ENCODE measurements at regions not wholly inside any gene's neighbourhood (a gene's known extent, or its start where the extent isn't known, plus 50 kb on each side); places are given as distances from the start of the nearest gene placed in this dataset.
"Not testable (repeated sequence)": the region's sequence is repeated elsewhere in the genome, so short reads cannot be mapped to it uniquely, and the experiment has no call there.

DNA sequence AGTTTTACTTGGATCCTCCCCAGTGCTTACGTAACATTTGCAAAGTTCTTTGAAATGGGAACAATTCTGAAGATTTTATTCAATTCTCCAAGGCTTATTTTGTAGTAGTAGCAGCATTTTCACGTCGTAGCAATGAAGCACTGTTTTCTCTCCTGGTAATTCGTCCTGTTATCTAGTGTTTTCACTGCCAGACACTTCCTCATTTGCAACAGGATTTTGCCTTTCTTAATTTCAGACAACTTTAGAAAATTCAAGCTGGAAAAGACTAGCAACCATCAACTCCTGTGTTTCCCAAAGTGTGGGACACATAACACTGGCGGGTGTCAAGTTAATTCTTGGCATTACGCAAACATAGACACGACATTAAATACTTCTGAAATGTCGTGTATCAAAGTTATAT is 131.6 kb downstream of the CHD9NB start:
- H3K36me3 Mint-ChIP-seq (ENCODE audit: low read depth): no peaks in the 10 kb centered on the region
- H3K27me3 Mint-ChIP-seq: peaks cover 20% of the 10 kb centered on the region
- H3K4me3 Mint-ChIP-seq: no peak overlapping the region
- DNase-seq: no peak
- peaks cover 4% of the 10 kb centered on the region for H3K9me3 Mint-ChIP-seq
- no peak overlapping the region for H3K27ac Mint-ChIP-seq
- H3K4me1 Mint-ChIP-seq (ENCODE audit: low read depth): peaks cover 6% of the 10 kb centered on the region

GRCh38 chr16:52920331-52920730 is 132.4 kb downstream of the CHD9NB start:
- Mint-ChIP-seq H3K9me3 (peaks cover 4% of the 10 kb centered on the region), H3K4me3 (no peak overlapping the region), H3K27ac (no peak overlapping the region), H3K36me3 (ENCODE audit: low read depth) (no peaks in the 10 kb centered on the region), H3K27me3 (peaks cover 21% of the 10 kb centered on the region), H3K4me1 (ENCODE audit: low read depth) (peaks cover 6% of the 10 kb centered on the region)
- DNase-seq: no peak

DNA sequence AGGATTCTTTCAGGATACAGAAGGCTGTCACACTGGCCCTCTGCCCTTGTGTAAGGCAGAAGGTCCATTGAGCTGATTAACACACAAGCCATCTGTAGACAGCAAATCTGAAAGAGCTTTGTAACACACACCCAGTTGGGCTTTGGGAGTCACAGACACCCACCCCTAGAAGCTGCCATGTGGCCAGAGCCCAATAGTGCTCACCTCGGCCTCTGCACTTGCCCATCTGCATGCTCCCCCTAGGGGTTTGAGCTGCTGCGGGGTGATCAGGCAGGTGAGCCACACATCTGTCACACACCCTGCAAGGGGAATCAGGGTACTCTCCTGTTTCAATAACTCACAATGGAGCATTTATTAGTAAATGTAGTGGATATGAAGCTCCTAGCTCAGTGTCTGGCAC is 138.3 kb downstream of the CHD9NB start:
- Mint-ChIP-seq H3K9me3 (no peaks in the 10 kb centered on the region), H3K4me3 (no peak overlapping the region), H3K4me1 (ENCODE audit: low read depth) (no peaks in the 10 kb centered on the region), H3K27me3 (peaks cover 3% of the 10 kb centered on the region), H3K36me3 (ENCODE audit: low read depth) (no peaks in the 10 kb centered on the region), H3K27ac (no peak overlapping the region)
- no peak for DNase-seq

GRCh38 chr16:52912565-52913173 is 140.0 kb downstream of the CHD9NB start:
- peak; percentile 32 for DNase-seq
- Mint-ChIP-seq H3K27ac (no peak overlapping the region), H3K27me3 (peaks cover 3% of the 10 kb centered on the region), H3K4me3 (no peak overlapping the region), H3K4me1 (ENCODE audit: low read depth) (no peaks in the 10 kb centered on the region), H3K9me3 (no peaks in the 10 kb centered on the region), H3K36me3 (ENCODE audit: low read depth) (no peaks in the 10 kb centered on the region)

GRCh38 chr16:52908057-52908456 is 144.6 kb downstream of the CHD9NB start:
- H3K36me3 Mint-ChIP-seq (ENCODE audit: low read depth); H3K27me3 Mint-ChIP-seq; H3K4me3 Mint-ChIP-seq; H3K9me3 Mint-ChIP-seq; H3K27ac Mint-ChIP-seq; H3K4me1 Mint-ChIP-seq (ENCODE audit: low read depth); DNase-seq: not testable (repeated sequence)

- Mint-ChIP-seq H3K27ac (no peak overlapping the region), H3K4me3 (no peak overlapping the region), H3K9me3 (peaks cover 6% of the 10 kb centered on the region), H3K4me1 (ENCODE audit: low read depth) (no peaks in the 10 kb centered on the region), H3K36me3 (ENCODE audit: low read depth) (no peaks in the 10 kb centered on the region), H3K27me3 (no peaks in the 10 kb centered on the region)
- DNase-seq: no peak
These were observed 146.4 kb downstream of the CHD9NB start for GRCh38 chr16:52906281-52906680.

DNA sequence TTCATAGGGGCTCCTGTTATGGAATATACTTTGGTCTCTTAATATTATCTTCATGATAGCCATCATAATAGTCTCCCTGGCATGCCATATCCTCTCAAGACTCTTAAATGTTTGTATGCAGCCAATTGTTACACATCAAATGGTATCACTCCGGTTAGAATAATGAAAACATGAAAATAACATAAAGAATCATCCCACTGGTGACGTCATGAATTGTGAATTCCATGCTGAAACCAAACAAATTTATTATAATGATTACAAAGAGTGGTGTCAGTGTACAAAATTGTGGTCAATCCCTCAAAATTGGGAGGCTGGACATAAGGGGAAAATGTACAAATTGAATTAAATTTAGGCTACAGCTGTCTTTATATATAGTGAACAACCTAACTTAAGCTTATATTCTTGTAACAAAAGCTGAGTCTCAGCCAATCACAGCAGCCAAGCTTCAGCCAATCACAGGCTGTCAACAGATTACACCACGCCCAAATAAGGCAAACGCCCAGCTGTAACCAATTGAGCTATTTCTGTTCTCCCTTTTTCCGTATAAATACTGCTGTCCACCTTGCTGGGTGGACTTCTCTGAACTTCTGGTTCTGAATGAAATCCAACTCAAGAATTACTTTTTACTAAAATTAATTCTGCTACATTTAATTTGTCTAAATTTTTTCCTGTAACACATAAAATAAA is 156.1 kb downstream of the CHD9NB start:
- Mint-ChIP-seq H3K9me3 (peaks cover 3% of the 10 kb centered on the region), H3K36me3 (ENCODE audit: low read depth) (no peaks in the 10 kb centered on the region), H3K27me3 (no peaks in the 10 kb centered on the region), H3K4me1 (ENCODE audit: low read depth) (no peaks in the 10 kb centered on the region), H3K4me3 (no peak overlapping the region), H3K27ac (no peak overlapping the region)
- DNase-seq: no peak

GRCh38 chr16:52874042-52874441 is 178.7 kb downstream of the CHD9NB start:
- Mint-ChIP-seq H3K36me3 (ENCODE audit: low read depth) (no peaks in the 10 kb centered on the region), H3K27ac (no peak overlapping the region), H3K27me3 (no peaks in the 10 kb centered on the region), H3K4me3 (no peak overlapping the region), H3K9me3 (no peaks in the 10 kb centered on the region), H3K4me1 (ENCODE audit: low read depth) (no peaks in the 10 kb centered on the region)
- DNase-seq: no peak

GRCh38 chr16:52872731-52873130 is 180.0 kb downstream of the CHD9NB start:
- Mint-ChIP-seq H3K36me3 (ENCODE audit: low read depth) (no peaks in the 10 kb centered on the region), H3K27ac (no peak overlapping the region), H3K4me3 (no peak overlapping the region), H3K9me3 (no peaks in the 10 kb centered on the region), H3K27me3 (no peaks in the 10 kb centered on the region), H3K4me1 (ENCODE audit: low read depth) (no peaks in the 10 kb centered on the region)
- no peak for DNase-seq

- H3K4me3 Mint-ChIP-seq: no peak overlapping the region
- H3K27ac Mint-ChIP-seq: no peak overlapping the region
- H3K36me3 Mint-ChIP-seq (ENCODE audit: low read depth): no peaks in the 10 kb centered on the region
- H3K27me3 Mint-ChIP-seq: no peaks in the 10 kb centered on the region
- no peak for DNase-seq
- H3K4me1 Mint-ChIP-seq (ENCODE audit: low read depth): no peaks in the 10 kb centered on the region
- H3K9me3 Mint-ChIP-seq: no peaks in the 10 kb centered on the region
These were observed 181.2 kb downstream of the CHD9NB start for GRCh38 chr16:52871481-52871880.

DNA sequence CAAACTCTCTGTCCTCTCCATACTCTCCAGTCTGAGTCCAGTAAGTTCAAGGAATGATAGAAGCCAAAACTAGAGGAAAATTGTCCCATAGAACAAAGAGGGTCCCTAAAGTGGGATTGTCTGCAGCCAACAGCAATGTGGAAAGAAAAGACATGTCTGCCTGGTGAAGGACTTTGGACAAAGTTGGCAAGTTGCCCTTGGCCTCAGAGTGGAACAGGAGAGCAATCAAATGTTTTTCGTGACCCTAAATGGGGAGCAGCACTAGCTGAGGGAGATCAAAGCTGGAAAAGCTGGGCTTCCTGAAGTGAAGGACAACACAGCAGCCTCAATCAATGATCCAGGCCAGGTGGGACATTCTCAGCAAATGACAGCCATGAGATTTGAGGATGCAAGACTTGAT is 183.5 kb downstream of the CHD9NB start:
- DNase-seq: no peak
- H3K27ac Mint-ChIP-seq: no peak overlapping the region
- no peaks in the 10 kb centered on the region for H3K36me3 Mint-ChIP-seq (ENCODE audit: low read depth)
- H3K27me3 Mint-ChIP-seq: no peaks in the 10 kb centered on the region
- H3K9me3 Mint-ChIP-seq: no peaks in the 10 kb centered on the region
- H3K4me3 Mint-ChIP-seq: no peak overlapping the region
- H3K4me1 Mint-ChIP-seq (ENCODE audit: low read depth): no peaks in the 10 kb centered on the region

- Mint-ChIP-seq H3K36me3 (ENCODE audit: low read depth) (no peaks in the 10 kb centered on the region), H3K4me3 (no peak overlapping the region), H3K9me3 (no peaks in the 10 kb centered on the region), H3K27me3 (no peaks in the 10 kb centered on the region), H3K4me1 (ENCODE audit: low read depth) (no peaks in the 10 kb centered on the region), H3K27ac (no peak overlapping the region)
- DNase-seq: no peak
These were observed 189.7 kb downstream of the CHD9NB start for GRCh38 chr16:52863000-52863399.

DNA sequence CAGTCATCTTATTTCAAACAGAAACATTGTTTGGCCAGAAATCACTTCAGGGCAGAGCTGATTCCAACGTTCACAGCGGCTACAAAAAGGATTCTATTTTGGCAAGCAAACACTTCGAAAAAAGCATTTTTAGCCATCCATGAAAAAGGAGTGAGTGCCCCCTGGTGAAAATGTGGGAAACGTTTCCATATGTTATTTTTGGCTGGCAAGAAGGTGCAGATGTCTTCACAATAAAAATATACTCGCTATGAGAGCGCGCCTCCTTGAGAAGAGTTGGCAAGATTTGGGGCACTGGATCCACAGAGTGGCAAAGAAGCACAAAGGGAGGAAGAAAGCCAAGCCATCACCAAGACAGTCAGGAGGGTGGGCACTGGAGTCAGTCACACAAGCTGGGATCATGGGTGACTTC is 191.1 kb downstream of the CHD9NB start:
- H3K4me3 Mint-ChIP-seq: no peak overlapping the region
- no peak for DNase-seq
- H3K27ac Mint-ChIP-seq: no peak overlapping the region
- H3K9me3 Mint-ChIP-seq: no peaks in the 10 kb centered on the region
- no peaks in the 10 kb centered on the region for H3K27me3 Mint-ChIP-seq
- no peaks in the 10 kb centered on the region for H3K36me3 Mint-ChIP-seq (ENCODE audit: low read depth)
- no peaks in the 10 kb centered on the region for H3K4me1 Mint-ChIP-seq (ENCODE audit: low read depth)

GRCh38 chr16:52855463-52855862 is 197.2 kb downstream of the CHD9NB start:
- Mint-ChIP-seq H3K4me1 (ENCODE audit: low read depth) (no peaks in the 10 kb centered on the region), H3K27me3 (no peaks in the 10 kb centered on the region), H3K4me3 (no peak overlapping the region), H3K27ac (no peak overlapping the region), H3K36me3 (ENCODE audit: low read depth) (no peaks in the 10 kb centered on the region), H3K9me3 (peaks cover 15% of the 10 kb centered on the region)
- no peak for DNase-seq

DNA sequence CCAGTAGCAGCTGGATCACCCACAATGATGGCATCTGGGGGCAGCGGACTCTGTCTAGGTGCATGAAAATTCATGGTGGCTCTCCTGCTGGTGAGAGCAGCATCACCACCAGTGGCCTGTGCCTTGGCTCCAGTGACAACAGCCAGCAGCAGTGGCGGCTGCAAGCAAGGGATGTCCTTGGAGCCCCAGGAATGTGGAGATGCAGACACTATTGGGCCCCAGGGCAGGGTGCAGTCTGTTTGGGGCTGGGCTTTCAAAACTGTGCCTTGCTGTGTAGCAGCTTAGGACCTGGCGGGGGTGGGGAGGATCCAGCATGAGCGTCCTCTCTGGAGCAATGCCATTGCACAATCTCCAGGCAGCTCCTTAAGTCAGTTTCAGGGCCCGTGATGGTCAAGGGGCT is 199.7 kb downstream of the CHD9NB start:
- H3K36me3 Mint-ChIP-seq (ENCODE audit: low read depth): no peaks in the 10 kb centered on the region
- no peak overlapping the region for H3K27ac Mint-ChIP-seq
- no peaks in the 10 kb centered on the region for H3K27me3 Mint-ChIP-seq
- no peak for DNase-seq
- no peak overlapping the region for H3K4me3 Mint-ChIP-seq
- peaks cover 24% of the 10 kb centered on the region for H3K9me3 Mint-ChIP-seq
- H3K4me1 Mint-ChIP-seq (ENCODE audit: low read depth): no peaks in the 10 kb centered on the region

All from activated T-cell treated with anti-CD3 and anti-CD28 coated beads, Interleukin-2, amount 50 U/mL, for 24 hours (primary cell).